ENCODE measurements at regions not wholly inside any gene's neighbourhood (a gene's known extent, or its start where the extent isn't known, plus 50 kb on each side); places are given as distances from the start of the nearest gene placed in this dataset.

- no peak for DNase-seq
Measured at GRCh38 chr22:49048591-49048990, 779.1 kb downstream of the BRD1 start.

GRCh38 chr22:49047447-49047846 is 780.2 kb downstream of the BRD1 start:
- no peak for DNase-seq

GRCh38 chr22:49046546-49047361 is 780.9 kb downstream of the BRD1 start:
- DNase-seq = peak; percentile 60

GRCh38 chr22:49046000-49046545 is 781.6 kb downstream of the BRD1 start:
- DNase-seq = no peak

GRCh38 chr22:49045276-49045675 is 782.4 kb downstream of the BRD1 start:
- DNase-seq = no peak

- no peak for DNase-seq
Measured at GRCh38 chr22:49044776-49045175, 782.9 kb downstream of the BRD1 start.

- no peak for DNase-seq
Measured at GRCh38 chr22:49044091-49044490, 783.6 kb downstream of the BRD1 start.

GRCh38 chr22:49042877-49043859 is 784.5 kb downstream of the BRD1 start:
- DNase-seq = no peak

GRCh38 chr22:49042066-49042465 is 785.6 kb downstream of the BRD1 start:
- no peak for DNase-seq

- no peak for DNase-seq
Measured at GRCh38 chr22:49040754-49041467, 786.8 kb downstream of the BRD1 start.

GRCh38 chr22:49040111-49040510 is 787.6 kb downstream of the BRD1 start:
- no peak for DNase-seq

- no peak for DNase-seq
Measured at GRCh38 chr22:49039625-49040024, 788.0 kb downstream of the BRD1 start.

- DNase-seq = no peak
Measured at GRCh38 chr22:49037701-49038245, 789.9 kb downstream of the BRD1 start.

- DNase-seq = no peak
Measured at GRCh38 chr22:49036513-49036912, 791.2 kb downstream of the BRD1 start.

- DNase-seq = no peak
Measured at GRCh38 chr22:49035818-49036457, 791.7 kb downstream of the BRD1 start.

GRCh38 chr22:49034836-49035817 is 792.5 kb downstream of the BRD1 start:
- DNase-seq = no peak

GRCh38 chr22:49033616-49034015 is 794.1 kb downstream of the BRD1 start:
- no peak for DNase-seq

- DNase-seq = no peak
Measured at GRCh38 chr22:49032821-49033220, 794.9 kb downstream of the BRD1 start.

- no peak for DNase-seq
Measured at GRCh38 chr22:49031746-49032330, 795.8 kb downstream of the BRD1 start.

- DNase-seq = no peak
Measured at GRCh38 chr22:49028111-49028510, 799.6 kb downstream of the BRD1 start.

GRCh38 chr22:49027368-49027670 is 800.4 kb downstream of the BRD1 start:
- no peak for DNase-seq
